Urinary bladder (tissue), 3 donors: ENCODE measurements at regions not wholly inside any gene's neighbourhood (a gene's known extent, or its start where the extent isn't known, plus 50 kb on each side); places are given as distances from the start of the nearest gene placed in this dataset.
"Not testable (repeated sequence)": the region's sequence is repeated elsewhere in the genome, so short reads cannot be mapped to it uniquely, and the experiment has no call there.

ENCODE experiments used
- DNase-seq: peaks from one replicate; pipeline ENCODE4 v3.0.0-alpha.2; 2015; ENCODE audit errors: extremely low spot score
- H3K27ac ChIP-seq: one replicate; pipeline ENCODE4 v1.5.1; 2013; ENCODE audit warnings: low read depth, mild to moderate bottlenecking, moderate library complexity
- H3K36me3 ChIP-seq: one replicate; pipeline ENCODE4 v1.6.1; 2013; ENCODE audit warnings: mild to moderate bottlenecking, moderate library complexity; ENCODE audit not compliant: insufficient read depth
- H3K4me1 ChIP-seq: one replicate; pipeline ENCODE4 v1.6.1; 2013; ENCODE audit warnings: mild to moderate bottlenecking, moderate library complexity; ENCODE audit not compliant: insufficient read depth
- H3K4me3 ChIP-seq: one replicate; pipeline ENCODE4 v1.5.1; 2013; ENCODE audit warnings: low read depth, low read length
- WGBS: extraction: QIAGEN DNeasy Blood & Tissue Kit; methylation state at CpG from one replicate; pipeline ENCODE4 v1.1.7; 2013; 5-methylcytosine and 5-hydroxymethylcytosine counted together
- donor health status: healthy with polysubstance abuse.
- donor health status: healthy.

- 87% methylated on average over 6 of the region's 6 CpGs for WGBS
- H3K36me3 ChIP-seq = no peaks in the 10 kb centered on the region
These were observed 639.4 kb downstream of the SLC16A7 start for GRCh38 chr12:60235261-60235660.

GRCh38 chr12:60236416-60236815 lies 640.6 kb downstream of the SLC16A7 start:
- H3K4me3 ChIP-seq, DNase-seq, H3K36me3 ChIP-seq, H3K4me1 ChIP-seq, H3K27ac ChIP-seq: not testable (repeated sequence)

More at GRCh38 chr12:60235261-60235660, 639.4 kb downstream of the SLC16A7 start:
- no peak for DNase-seq
- no peaks in the 10 kb centered on the region for H3K4me1 ChIP-seq
- no peak overlapping the region for H3K4me3 ChIP-seq
- H3K27ac ChIP-seq = no peak overlapping the region

GRCh38 chr12:60240891-60241290 lies 645.1 kb downstream of the SLC16A7 start:
- WGBS = 86% methylated on average over 2 of the region's 2 CpGs

GRCh38 chr12:60251091-60251490 lies 655.3 kb downstream of the SLC16A7 start:
- Histone ChIP-seq H3K4me3 (no peak overlapping the region), H3K36me3 (no peaks in the 10 kb centered on the region), H3K27ac (no peak overlapping the region), H3K4me1 (no peaks in the 10 kb centered on the region)
- 62% methylated on average over 3 of the region's 3 CpGs for WGBS
- no peak for DNase-seq

More at GRCh38 chr12:60240891-60241290, 645.1 kb downstream of the SLC16A7 start:
- DNase-seq = no peak
- Histone ChIP-seq H3K27ac (no peak overlapping the region), H3K4me1 (no peaks in the 10 kb centered on the region), H3K36me3 (no peaks in the 10 kb centered on the region), H3K4me3 (no peak overlapping the region)

- no peak overlapping the region for H3K27ac ChIP-seq
These were observed 656.7 kb downstream of the SLC16A7 start for GRCh38 chr12:60252359-60253096.

GRCh38 chr12:60255044-60255443 lies 659.2 kb downstream of the SLC16A7 start:
- H3K4me3 ChIP-seq = no peak overlapping the region
- DNase-seq = no peak
- H3K27ac ChIP-seq = no peak overlapping the region
- no peaks in the 10 kb centered on the region for H3K4me1 ChIP-seq
- WGBS = 72% methylated on average over 1 of the region's 1 CpG
- H3K36me3 ChIP-seq = no peaks in the 10 kb centered on the region

More at GRCh38 chr12:60252359-60253096, 656.7 kb downstream of the SLC16A7 start:
- no peaks in the 10 kb centered on the region for H3K36me3 ChIP-seq
- no peak overlapping the region for H3K4me3 ChIP-seq
- 83% methylated on average over 7 of the region's 7 CpGs for WGBS
- no peaks in the 10 kb centered on the region for H3K4me1 ChIP-seq
- DNase-seq = no peak

GRCh38 chr12:60257063-60257462 lies 661.2 kb downstream of the SLC16A7 start:
- H3K4me3 ChIP-seq = no peak overlapping the region
- H3K36me3 ChIP-seq = no peaks in the 10 kb centered on the region
- H3K4me1 ChIP-seq = no peaks in the 10 kb centered on the region
- WGBS = 32% methylated on average over 1 of the region's 1 CpG
- no peak overlapping the region for H3K27ac ChIP-seq
- DNase-seq = no peak

- H3K4me1 ChIP-seq = no peaks in the 10 kb centered on the region
- 82% methylated on average over 3 of the region's 3 CpGs for WGBS
- no peak for DNase-seq
- no peak overlapping the region for H3K4me3 ChIP-seq
- H3K27ac ChIP-seq = no peak overlapping the region
- no peaks in the 10 kb centered on the region for H3K36me3 ChIP-seq
These were observed 663.4 kb downstream of the SLC16A7 start for GRCh38 chr12:60259225-60259624.

- 71% methylated on average over 4 of the region's 4 CpGs for WGBS
- no peaks in the 10 kb centered on the region for H3K36me3 ChIP-seq
- no peak overlapping the region for H3K4me3 ChIP-seq
- no peak overlapping the region for H3K27ac ChIP-seq
- no peaks in the 10 kb centered on the region for H3K4me1 ChIP-seq
- no peak for DNase-seq
These were observed 666.5 kb downstream of the SLC16A7 start for GRCh38 chr12:60262378-60262777.

- Histone ChIP-seq H3K36me3 (no peaks in the 10 kb centered on the region), H3K4me3 (no peak overlapping the region), H3K4me1 (no peaks in the 10 kb centered on the region), H3K27ac (no peak overlapping the region)
- DNase-seq = no peak
These were observed 667.3 kb downstream of the SLC16A7 start for GRCh38 chr12:60263161-60263560.

GRCh38 chr12:60263836-60264493 lies 668.1 kb downstream of the SLC16A7 start:
- Histone ChIP-seq H3K4me3 (no peak overlapping the region), H3K36me3 (no peaks in the 10 kb centered on the region), H3K4me1 (no peaks in the 10 kb centered on the region), H3K27ac (no peak overlapping the region)
- 87% methylated on average over 2 of the region's 2 CpGs for WGBS
- DNase-seq = no peak

- no peak for DNase-seq
- 74% methylated on average over 1 of the region's 1 CpG for WGBS
- H3K4me3 ChIP-seq = no peak overlapping the region
These were observed 669.9 kb downstream of the SLC16A7 start for GRCh38 chr12:60265741-60266140.

GRCh38 chr12:60266381-60266852 lies 670.6 kb downstream of the SLC16A7 start:
- Histone ChIP-seq H3K36me3 (no peaks in the 10 kb centered on the region), H3K4me1 (no peaks in the 10 kb centered on the region), H3K27ac (no peak overlapping the region), H3K4me3 (no peak overlapping the region)
- WGBS = 71% methylated on average over 4 of the region's 4 CpGs
- DNase-seq = no peak

More at GRCh38 chr12:60265741-60266140, 669.9 kb downstream of the SLC16A7 start:
- no peaks in the 10 kb centered on the region for H3K4me1 ChIP-seq
- no peak overlapping the region for H3K27ac ChIP-seq
- H3K36me3 ChIP-seq = no peaks in the 10 kb centered on the region

- Histone ChIP-seq H3K4me1 (no peaks in the 10 kb centered on the region), H3K27ac (no peak overlapping the region), H3K4me3 (no peak overlapping the region), H3K36me3 (no peaks in the 10 kb centered on the region)
- DNase-seq = no peak
- 97% methylated on average over 66 of the region's 66 CpGs for WGBS
These were observed 673.9 kb downstream of the SLC16A7 start for GRCh38 chr12:60269611-60270269.
